C4-2B (cell line): ENCODE measurements at regions not wholly inside any gene's neighbourhood (a gene's known extent, or its start where the extent isn't known, plus 50 kb on each side); places are given as distances from the start of the nearest gene placed in this dataset.

Experiments
- ZFX ChIP-seq: fragments of 450-650 bp; IDR thresholded peaks from 2 replicates; pipeline ENCODE4 v1.6.1; 2017
- TF ChIP-seq, protein P1 (sequence below): fragments of 450-650 bp; conservative IDR thresholded peaks from 2 replicates; pipeline ENCODE4 v1.5.1; 2017; ENCODE audit warnings: mild to moderate bottlenecking

DNA sequence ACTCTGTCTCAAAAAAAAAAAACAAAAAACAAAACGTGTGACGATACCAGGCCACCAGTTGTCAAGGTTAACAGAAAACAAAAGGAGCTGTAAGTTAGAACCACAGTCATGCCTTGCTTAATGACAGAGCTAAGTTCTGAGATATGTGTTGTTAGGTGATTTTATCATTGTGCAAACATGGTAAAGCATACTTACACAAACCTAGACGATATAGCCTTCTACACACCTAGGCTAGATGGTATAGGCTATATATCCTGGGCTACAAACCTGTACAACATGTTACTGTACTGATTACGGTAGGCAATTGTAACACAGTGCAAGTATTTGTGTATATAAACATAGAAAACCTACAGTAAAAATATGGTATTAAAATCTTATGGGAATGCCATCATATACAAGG is 564.2 kb downstream of the HTR7 start:
- TF ChIP-seq, protein P1, sequence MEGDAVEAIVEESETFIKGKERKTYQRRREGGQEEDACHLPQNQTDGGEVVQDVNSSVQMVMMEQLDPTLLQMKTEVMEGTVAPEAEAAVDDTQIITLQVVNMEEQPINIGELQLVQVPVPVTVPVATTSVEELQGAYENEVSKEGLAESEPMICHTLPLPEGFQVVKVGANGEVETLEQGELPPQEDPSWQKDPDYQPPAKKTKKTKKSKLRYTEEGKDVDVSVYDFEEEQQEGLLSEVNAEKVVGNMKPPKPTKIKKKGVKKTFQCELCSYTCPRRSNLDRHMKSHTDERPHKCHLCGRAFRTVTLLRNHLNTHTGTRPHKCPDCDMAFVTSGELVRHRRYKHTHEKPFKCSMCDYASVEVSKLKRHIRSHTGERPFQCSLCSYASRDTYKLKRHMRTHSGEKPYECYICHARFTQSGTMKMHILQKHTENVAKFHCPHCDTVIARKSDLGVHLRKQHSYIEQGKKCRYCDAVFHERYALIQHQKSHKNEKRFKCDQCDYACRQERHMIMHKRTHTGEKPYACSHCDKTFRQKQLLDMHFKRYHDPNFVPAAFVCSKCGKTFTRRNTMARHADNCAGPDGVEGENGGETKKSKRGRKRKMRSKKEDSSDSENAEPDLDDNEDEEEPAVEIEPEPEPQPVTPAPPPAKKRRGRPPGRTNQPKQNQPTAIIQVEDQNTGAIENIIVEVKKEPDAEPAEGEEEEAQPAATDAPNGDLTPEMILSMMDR = no peak
- no peak for TF ChIP-seq ZFX
